NT2/D1 (cell line): ENCODE measurements at regions not wholly inside any gene's neighbourhood (a gene's known extent, or its start where the extent isn't known, plus 50 kb on each side); places are given as distances from the start of the nearest gene placed in this dataset.
"Not testable (repeated sequence)": the region's sequence is repeated elsewhere in the genome, so short reads cannot be mapped to it uniquely, and the experiment has no call there.

Experiments used
- SUZ12 ChIP-seq: IDR thresholded peaks from 2 replicates; pipeline ENCODE4 v1.6.1; 2011; ENCODE audit not compliant: insufficient read length, insufficient read depth; ENCODE audit errors: extremely low read depth
- YY1 ChIP-seq: IDR thresholded peaks from 2 replicates; pipeline ENCODE4 v1.6.1; 2011; ENCODE audit not compliant: insufficient read length, insufficient read depth
- ZNF274 ChIP-seq: IDR thresholded peaks from 2 replicates; pipeline ENCODE4 v1.6.1; 2011; ENCODE audit warnings: mild to moderate bottlenecking, low read depth, low read length

- not testable (repeated sequence) for TF ChIP-seq ZNF274, SUZ12, YY1
Measured at GRCh38 chr3:147245638-147246037, 160.7 kb downstream of the ZIC4 start.
